Endodermal cell (in vitro differentiated cells): ENCODE measurements at regions not wholly inside any gene's neighbourhood (a gene's known extent, or its start where the extent isn't known, plus 50 kb on each side); places are given as distances from the start of the nearest gene placed in this dataset.

Experiments
- DNase-seq: peaks from one replicate; pipeline ENCODE4 v3.0.0-alpha.2; 2017
- H3K27ac ChIP-seq: 2 replicates; pipeline ENCODE4 v1.5.1; 2013; ENCODE audit warnings: mild to moderate bottlenecking, low read depth, low read length, moderate library complexity
- H3K27me3 ChIP-seq: 2 replicates; pipeline ENCODE4 v1.6.1; 2013; ENCODE audit warnings: mild to moderate bottlenecking, low read length, moderate library complexity; ENCODE audit not compliant: insufficient read depth, control insufficient read depth, poor library complexity, severe bottlenecking
- H3K36me3 ChIP-seq: 2 replicates; pipeline ENCODE4 v1.7.0; 2013; ENCODE audit warnings: mild to moderate bottlenecking, low read length, moderate library complexity; ENCODE audit not compliant: control insufficient read depth, insufficient read depth
- H3K4me1 ChIP-seq: one replicate; pipeline ENCODE4 v1.7.0; 2013; ENCODE audit warnings: low read length; ENCODE audit not compliant: control insufficient read depth, insufficient read depth
- H3K4me3 ChIP-seq: 2 replicates; pipeline ENCODE4 v1.5.1; 2013; ENCODE audit warnings: mild to moderate bottlenecking, low read length, moderate library complexity
- H3K9ac ChIP-seq: 2 replicates; pipeline ENCODE4 v1.6.1; 2013; ENCODE audit warnings: mild to moderate bottlenecking, low read length, moderate library complexity; ENCODE audit not compliant: poor library complexity, severe bottlenecking; ENCODE audit errors: extremely low read depth
- H3K9me3 ChIP-seq: 2 replicates; pipeline ENCODE4 v1.6.1; 2013; ENCODE audit warnings: mild to moderate bottlenecking, low read length, moderate library complexity; ENCODE audit not compliant: control insufficient read depth
- H3K27ac Mint-ChIP-seq: 2 replicates; pipeline ENCODE4 v1.8.0; 2020; ENCODE audit warnings: mixed read lengths
- H3K27me3 Mint-ChIP-seq: 2 replicates; pipeline ENCODE4 v1.8.0; 2021; ENCODE audit warnings: mild to moderate bottlenecking, mixed read lengths; ENCODE audit not compliant: insufficient read depth
- H3K36me3 Mint-ChIP-seq: 2 replicates; pipeline ENCODE4 v1.8.0; 2020; ENCODE audit warnings: low read depth, mixed read lengths
- H3K4me1 Mint-ChIP-seq: 2 replicates; pipeline ENCODE4 v1.8.0; 2020; ENCODE audit warnings: mixed read lengths
- H3K4me3 Mint-ChIP-seq: 2 replicates; pipeline ENCODE4 v1.8.0; 2020; ENCODE audit warnings: mild to moderate bottlenecking, moderate library complexity, mixed read lengths
- H3K9me3 Mint-ChIP-seq: 2 replicates; pipeline ENCODE4 v1.8.0; 2020; ENCODE audit warnings: mild to moderate bottlenecking, mixed read lengths
- WGBS, 2 experiments: methylation state at CpG; one replicate each; pipeline versions ENCODE4 v1.1.5 to v1.1.7; 2013; ENCODE audit warnings: missing lambda C conversion rate in 2 of 2, mixed read lengths in 1 of 2; ENCODE audit not compliant: insufficient coverage in 1 of 2, insufficient read length in 1 of 2; 5-methylcytosine and 5-hydroxymethylcytosine counted together
- TF ChIP-seq, protein P1 (sequence below): fragments of 200-600 bp; sonication (generic); conservative IDR thresholded peaks from 2 replicates; pipeline ENCODE4 v1.5.0; 2021; ENCODE audit warnings: antibody characterized with exemption, mild to moderate bottlenecking

DNA sequence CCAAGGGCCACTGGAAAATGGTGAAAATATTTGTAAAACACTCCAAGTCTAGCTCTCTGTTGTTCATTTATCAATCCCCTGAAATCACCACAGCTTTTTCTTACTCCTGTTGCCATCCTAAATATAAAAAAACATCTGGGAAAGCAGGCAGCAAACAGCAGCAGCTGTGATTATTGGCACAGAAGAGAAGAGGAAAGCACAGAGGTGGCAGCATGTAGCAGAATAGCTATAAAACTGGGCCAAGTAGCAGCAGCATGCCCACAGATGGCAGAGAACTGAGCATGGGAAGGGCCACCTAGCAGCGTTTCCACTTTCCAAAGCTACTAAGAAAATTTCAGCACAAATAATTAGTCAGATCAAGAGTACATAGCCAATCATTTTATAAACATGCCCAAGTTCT, 307.2 kb downstream of the SLC7A11 start:
- no peaks in the 10 kb centered on the region for H3K36me3 ChIP-seq
- H3K4me3 ChIP-seq = no peak overlapping the region
- Mint-ChIP-seq H3K4me1 (no peaks in the 10 kb centered on the region), H3K9me3 (peaks cover 1% of the 10 kb centered on the region), H3K4me3 (no peak overlapping the region), H3K27me3 (no peaks in the 10 kb centered on the region), H3K27ac (no peak overlapping the region), H3K36me3 (no peaks in the 10 kb centered on the region)
- H3K9ac ChIP-seq = no peak overlapping the region
- TF ChIP-seq, protein P1, sequence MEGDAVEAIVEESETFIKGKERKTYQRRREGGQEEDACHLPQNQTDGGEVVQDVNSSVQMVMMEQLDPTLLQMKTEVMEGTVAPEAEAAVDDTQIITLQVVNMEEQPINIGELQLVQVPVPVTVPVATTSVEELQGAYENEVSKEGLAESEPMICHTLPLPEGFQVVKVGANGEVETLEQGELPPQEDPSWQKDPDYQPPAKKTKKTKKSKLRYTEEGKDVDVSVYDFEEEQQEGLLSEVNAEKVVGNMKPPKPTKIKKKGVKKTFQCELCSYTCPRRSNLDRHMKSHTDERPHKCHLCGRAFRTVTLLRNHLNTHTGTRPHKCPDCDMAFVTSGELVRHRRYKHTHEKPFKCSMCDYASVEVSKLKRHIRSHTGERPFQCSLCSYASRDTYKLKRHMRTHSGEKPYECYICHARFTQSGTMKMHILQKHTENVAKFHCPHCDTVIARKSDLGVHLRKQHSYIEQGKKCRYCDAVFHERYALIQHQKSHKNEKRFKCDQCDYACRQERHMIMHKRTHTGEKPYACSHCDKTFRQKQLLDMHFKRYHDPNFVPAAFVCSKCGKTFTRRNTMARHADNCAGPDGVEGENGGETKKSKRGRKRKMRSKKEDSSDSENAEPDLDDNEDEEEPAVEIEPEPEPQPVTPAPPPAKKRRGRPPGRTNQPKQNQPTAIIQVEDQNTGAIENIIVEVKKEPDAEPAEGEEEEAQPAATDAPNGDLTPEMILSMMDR = no peak
- WGBS, 2 experiments = 67 to 83% methylated on average over 1 of the region's 1 CpG
- no peak overlapping the region for H3K27ac ChIP-seq
- H3K9me3 ChIP-seq = peaks cover 2% of the 10 kb centered on the region
- H3K27me3 ChIP-seq = no peaks in the 10 kb centered on the region
- H3K4me1 ChIP-seq = no peaks in the 10 kb centered on the region
- DNase-seq = no peak

DNA sequence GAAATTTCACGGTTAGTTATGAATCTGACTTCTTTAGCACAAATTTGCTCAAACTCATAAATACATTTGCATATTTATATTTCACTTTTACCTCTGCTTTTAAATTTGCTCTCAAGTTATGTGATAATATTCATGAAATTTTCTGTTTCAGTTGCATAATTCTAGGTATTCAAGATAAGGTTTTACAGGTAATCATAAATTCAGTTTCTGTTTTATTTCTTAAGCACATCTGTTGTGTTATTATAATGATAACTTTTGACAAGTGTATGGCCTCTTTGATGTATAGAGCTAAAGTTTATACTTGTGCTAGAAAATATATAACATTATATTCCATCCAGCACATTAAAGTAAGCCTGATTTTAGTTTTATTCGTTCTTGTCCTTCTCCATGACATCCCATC, 308.1 kb downstream of the SLC7A11 start:
- H3K9me3 ChIP-seq = no peaks in the 10 kb centered on the region
- no peak overlapping the region for H3K4me3 Mint-ChIP-seq
- no peaks in the 10 kb centered on the region for H3K27me3 Mint-ChIP-seq
- no peak overlapping the region for H3K4me3 ChIP-seq
- H3K27me3 ChIP-seq = no peaks in the 10 kb centered on the region
- H3K27ac ChIP-seq = no peak overlapping the region
- TF ChIP-seq, protein P1 = no peak
- no peak overlapping the region for H3K9ac ChIP-seq
- H3K4me1 Mint-ChIP-seq = no peaks in the 10 kb centered on the region
- no peak for DNase-seq
- H3K9me3 Mint-ChIP-seq = no peaks in the 10 kb centered on the region
- no peaks in the 10 kb centered on the region for H3K36me3 Mint-ChIP-seq
- H3K27ac Mint-ChIP-seq = no peak overlapping the region
- 96% methylated on average over 1 of the region's 2 CpGs; no CpG with 5 or more reads in 1 of the 2 experiments for WGBS, 2 experiments
- no peaks in the 10 kb centered on the region for H3K36me3 ChIP-seq
- no peaks in the 10 kb centered on the region for H3K4me1 ChIP-seq

DNA sequence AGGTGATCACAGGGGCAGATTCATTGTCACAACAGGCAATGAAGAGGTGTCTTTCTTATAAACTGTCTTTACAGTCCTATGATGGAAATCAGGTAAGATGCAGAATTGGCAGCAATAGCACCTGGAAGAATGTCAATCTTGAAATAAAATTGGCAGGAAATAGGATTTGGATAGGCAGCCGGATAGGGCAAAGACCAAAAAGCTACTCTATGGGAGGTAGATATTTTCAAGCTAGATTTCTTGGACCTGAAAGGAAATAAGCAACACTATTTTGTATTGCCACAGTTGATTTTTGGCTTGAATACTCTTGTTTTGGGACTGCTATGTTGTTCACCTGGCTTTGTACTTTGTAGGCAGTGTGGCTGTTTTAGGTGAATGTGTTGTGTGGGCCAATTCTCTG, 314.2 kb downstream of the SLC7A11 start:
- Mint-ChIP-seq H3K36me3 (no peaks in the 10 kb centered on the region), H3K27me3 (no peaks in the 10 kb centered on the region), H3K9me3 (no peaks in the 10 kb centered on the region), H3K27ac (no peak overlapping the region), H3K4me3 (no peak overlapping the region), H3K4me1 (peaks cover 3% of the 10 kb centered on the region)
- Histone ChIP-seq H3K9me3 (no peaks in the 10 kb centered on the region), H3K36me3 (no peaks in the 10 kb centered on the region), H3K27ac (no peak overlapping the region), H3K4me1 (no peaks in the 10 kb centered on the region), H3K4me3 (no peak overlapping the region), H3K9ac (no peak overlapping the region), H3K27me3 (no peaks in the 10 kb centered on the region)
- WGBS, 2 experiments = 89 to 100% methylated on average over 1 of the region's 1 CpG
- TF ChIP-seq, protein P1 = no peak
- DNase-seq = no peak
